Dedifferentiated amniotic fluid mesenchymal stem cell (primary cell): ENCODE measurements at regions not wholly inside any gene's neighbourhood (a gene's known extent, or its start where the extent isn't known, plus 50 kb on each side); places are given as distances from the start of the nearest gene placed in this dataset.

Experiments used
- DNase-seq: peaks from one replicate; pipeline ENCODE4 v3.0.0-alpha.2; 2016; ENCODE audit errors: extremely low spot score

DNA sequence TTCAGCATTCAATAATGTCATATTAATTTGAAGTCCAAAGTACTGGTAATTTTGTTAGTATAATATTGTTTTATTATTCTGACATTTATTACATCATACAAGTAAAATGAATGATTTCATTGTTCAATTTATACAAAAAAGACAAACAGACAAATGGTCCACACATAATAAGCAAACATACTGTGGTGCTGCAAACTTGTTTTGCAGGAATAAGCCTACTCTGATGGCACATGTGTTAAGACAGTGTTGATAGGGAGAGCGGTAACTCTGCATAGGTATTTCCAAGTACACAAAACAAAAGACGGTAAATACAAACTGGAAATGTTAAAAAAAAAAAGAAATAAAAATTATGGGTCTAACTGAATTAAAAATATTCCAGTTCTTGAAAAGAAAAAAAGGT lies 59.7 kb upstream of the DPYD start:
- DNase-seq = no peak

DNA sequence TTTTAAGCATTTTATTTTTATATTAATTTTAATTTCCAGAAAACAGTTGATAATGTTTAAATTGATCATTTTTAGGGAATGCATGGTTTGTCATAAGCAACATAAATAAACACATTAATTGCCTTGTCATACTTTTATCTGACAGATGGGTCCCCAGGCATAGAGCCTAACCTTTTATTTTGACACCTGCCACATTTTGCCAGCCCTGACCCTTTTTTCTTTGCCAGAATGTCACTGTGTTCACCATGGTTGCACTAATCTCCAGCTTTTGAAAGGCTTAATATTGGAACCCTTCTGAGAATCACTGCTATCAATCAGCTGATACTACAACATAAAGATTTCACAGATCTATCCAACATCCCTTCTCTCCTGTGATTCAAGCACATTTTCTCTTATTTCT lies 56.0 kb upstream of the DPYD start:
- no peak for DNase-seq
